Activated CD4-positive, alpha-beta memory T cell treated with anti-CD3 and anti-CD28 coated beads, Interleukin-2, amount 10 ng/mL, durations not matched to agents 7 days and 5 days (primary cell): ENCODE measurements at regions not wholly inside any gene's neighbourhood (a gene's known extent, or its start where the extent isn't known, plus 50 kb on each side); places are given as distances from the start of the nearest gene placed in this dataset.

Experiments used
- CTCF ChIA-PET: fragments of 350-600 bp; sonication (Branson Sonifier 250); formaldehyde crosslinking; loops from one replicate; lab custom pipeline; 2021; ENCODE audit warnings: antibody characterized with exemption, inconsistent platforms; lab: Charles Lee
- POLR2A ChIA-PET: fragments of 350-600 bp; sonication (Branson Sonifier 250); formaldehyde crosslinking; loops from one replicate; lab custom pipeline; 2021; ENCODE audit warnings: antibody characterized with exemption; lab: Charles Lee
- DNase-seq: peaks from one replicate; pipeline ENCODE4 v3.0.0-alpha.2; 2020
- H3K27ac Mint-ChIP-seq: one replicate; pipeline ENCODE4 v1.8.0; 2021; ENCODE audit warnings: mild to moderate bottlenecking, mixed read lengths
- H3K27me3 Mint-ChIP-seq: one replicate; pipeline ENCODE4 v1.8.0; 2021; ENCODE audit warnings: mixed read lengths
- H3K36me3 Mint-ChIP-seq: one replicate; pipeline ENCODE4 v1.8.0; 2021; ENCODE audit warnings: low read depth, mixed read lengths
- H3K4me1 Mint-ChIP-seq: one replicate; pipeline ENCODE4 v1.8.0; 2021; ENCODE audit warnings: mixed read lengths
- H3K4me3 Mint-ChIP-seq: one replicate; pipeline ENCODE4 v1.8.0; 2021; ENCODE audit warnings: mild to moderate bottlenecking, mixed read lengths
- H3K9me3 Mint-ChIP-seq: one replicate; pipeline ENCODE4 v1.8.0; 2021; ENCODE audit warnings: mixed read lengths

DNA sequence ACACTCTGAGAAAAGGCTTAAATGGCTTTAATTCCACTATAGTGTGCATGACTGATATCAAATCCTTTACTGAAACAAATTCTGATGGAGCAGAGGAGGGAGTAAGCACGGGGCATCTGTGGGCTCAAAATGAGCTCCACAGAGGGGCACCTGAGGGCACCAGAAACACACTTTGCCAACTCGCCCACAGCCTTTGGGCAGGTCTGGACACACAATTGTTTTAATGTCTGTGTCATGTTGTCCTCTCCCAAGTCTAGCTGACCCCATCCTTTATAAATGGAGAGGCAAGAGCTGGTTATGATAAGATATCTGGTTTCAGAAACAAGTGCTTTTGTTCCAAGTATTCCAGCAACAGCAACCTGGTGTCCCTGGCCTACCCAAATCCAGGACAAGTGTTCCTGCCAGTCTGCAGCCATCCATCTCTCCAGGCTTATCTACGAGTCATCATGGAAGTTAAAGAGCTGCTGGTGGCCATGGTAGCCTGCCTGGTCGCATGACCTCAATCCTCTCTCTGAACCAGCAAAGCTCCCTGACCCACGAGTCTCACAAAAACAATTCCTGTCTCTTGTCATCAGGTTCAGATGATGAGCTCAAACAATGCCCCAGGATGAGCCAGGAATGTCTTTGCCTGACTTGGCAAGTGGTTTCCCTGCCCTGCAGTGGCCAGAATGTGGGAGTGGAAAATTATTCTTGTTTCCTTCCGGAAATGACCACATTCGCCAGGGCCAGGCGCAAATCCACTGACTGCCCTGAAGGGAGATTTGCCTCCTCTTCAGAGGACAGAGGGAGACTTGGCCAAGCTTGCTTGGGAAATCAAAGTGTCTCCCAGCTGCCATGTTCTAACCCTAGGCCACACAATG, 64.4 kb upstream of the TPM1 start:
- H3K9me3 Mint-ChIP-seq = no peaks in the 10 kb centered on the region
- no peaks in the 10 kb centered on the region for H3K4me1 Mint-ChIP-seq
- H3K27ac Mint-ChIP-seq = no peak overlapping the region
- ChIA-PET CTCF (no interaction called here), POLR2A (interaction anchor here (0.6 kb wide), 1 partner anchor 12 kb away, joined by 3 read pairs; no protein-coding TSS in a partner anchor)
- DNase-seq = no peak
- H3K27me3 Mint-ChIP-seq = peaks cover 3% of the 10 kb centered on the region
- no peaks in the 10 kb centered on the region for H3K36me3 Mint-ChIP-seq
- no peak overlapping the region for H3K4me3 Mint-ChIP-seq

DNA sequence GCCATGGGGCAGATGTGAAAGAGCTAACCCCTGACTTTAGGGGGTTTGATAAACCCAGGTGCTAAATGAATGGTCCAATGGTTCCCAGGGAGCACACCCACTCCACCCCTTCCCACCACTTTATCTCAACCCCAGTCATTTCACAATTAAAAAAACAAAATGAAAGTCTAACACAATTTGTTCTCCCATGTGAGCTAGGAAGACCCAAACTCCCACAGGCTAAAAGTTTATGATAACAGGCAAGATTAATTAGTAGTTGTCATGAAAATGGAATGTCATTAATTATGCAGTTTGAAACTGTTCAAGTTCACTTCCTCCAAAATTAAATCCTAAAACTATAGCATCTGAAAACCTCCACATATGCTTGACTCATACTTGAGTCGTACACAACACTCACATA, 63.3 kb upstream of the TPM1 start:
- ChIA-PET CTCF (no interaction called here), POLR2A (interaction anchor here (0.6 kb wide), 1 partner anchor 11 kb away, joined by 3 read pairs; no protein-coding TSS in a partner anchor)
- Mint-ChIP-seq H3K4me3 (no peak overlapping the region), H3K27me3 (peaks cover 8% of the 10 kb centered on the region), H3K27ac (no peak overlapping the region), H3K9me3 (no peaks in the 10 kb centered on the region), H3K36me3 (no peaks in the 10 kb centered on the region), H3K4me1 (no peaks in the 10 kb centered on the region)
- DNase-seq = no peak

DNA sequence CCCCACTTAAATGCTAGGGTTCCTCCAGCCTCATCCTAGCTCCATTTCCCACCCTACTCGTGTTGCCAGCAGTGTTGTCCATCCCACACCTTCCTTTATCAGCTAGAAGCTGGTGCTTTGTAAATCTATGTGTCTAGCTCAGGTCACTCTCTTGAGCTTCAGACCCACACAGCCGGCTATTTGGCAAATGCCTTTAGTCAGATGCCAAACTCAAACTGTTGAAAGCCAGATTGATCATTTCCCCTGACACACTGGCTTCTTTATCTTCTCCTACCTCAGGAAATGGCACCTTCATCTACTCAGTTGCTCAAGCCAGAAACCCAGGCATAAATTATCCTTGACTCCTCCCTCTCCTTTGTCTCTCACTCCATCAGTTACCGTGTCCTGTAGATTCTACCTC, 61.5 kb upstream of the TPM1 start:
- no peak for DNase-seq
- CTCF ChIA-PET = no interaction called here
- Mint-ChIP-seq H3K9me3 (no peaks in the 10 kb centered on the region), H3K4me1 (no peaks in the 10 kb centered on the region), H3K27me3 (peaks cover 16% of the 10 kb centered on the region), H3K27ac (no peak overlapping the region), H3K4me3 (no peak overlapping the region), H3K36me3 (no peaks in the 10 kb centered on the region)
- POLR2A ChIA-PET = no interaction called here

DNA sequence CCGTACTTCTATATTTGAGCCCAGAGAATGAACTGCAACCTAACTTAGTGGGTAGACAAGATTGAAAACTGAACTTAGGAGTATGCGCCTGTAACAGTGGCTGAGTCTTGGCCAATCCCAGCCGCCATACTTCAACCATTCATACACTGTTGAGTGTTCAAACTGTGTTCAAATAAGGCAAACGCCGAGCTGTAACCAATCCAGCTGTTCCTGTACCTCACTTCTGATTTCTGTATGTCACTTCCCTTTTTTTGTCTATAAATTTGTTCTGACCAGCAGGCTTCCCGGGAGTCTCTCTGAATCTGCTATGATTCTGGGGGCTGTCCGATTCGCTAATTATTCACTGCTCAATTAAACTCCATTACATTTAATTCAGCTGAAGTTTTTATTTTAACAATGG, 58.6 kb upstream of the TPM1 start:
- peaks cover 21% of the 10 kb centered on the region for H3K27me3 Mint-ChIP-seq
- ChIA-PET POLR2A (no interaction called here), CTCF (no interaction called here)
- no peak overlapping the region for H3K27ac Mint-ChIP-seq
- H3K4me3 Mint-ChIP-seq = no peak overlapping the region
- H3K9me3 Mint-ChIP-seq = no peaks in the 10 kb centered on the region
- no peaks in the 10 kb centered on the region for H3K36me3 Mint-ChIP-seq
- no peak for DNase-seq
- H3K4me1 Mint-ChIP-seq = no peaks in the 10 kb centered on the region

- no peak overlapping the region for H3K4me3 Mint-ChIP-seq
- H3K27me3 Mint-ChIP-seq = peaks cover 27% of the 10 kb centered on the region
- no peak for DNase-seq
- CTCF ChIA-PET = no interaction called here
- H3K36me3 Mint-ChIP-seq = no peaks in the 10 kb centered on the region
- H3K27ac Mint-ChIP-seq = no peak overlapping the region
- H3K9me3 Mint-ChIP-seq = no peaks in the 10 kb centered on the region
- POLR2A ChIA-PET = no interaction called here
- H3K4me1 Mint-ChIP-seq = no peaks in the 10 kb centered on the region
Observed at GRCh38 chr15:62985768-62986167, 56.8 kb upstream of the TPM1 start.

DNA sequence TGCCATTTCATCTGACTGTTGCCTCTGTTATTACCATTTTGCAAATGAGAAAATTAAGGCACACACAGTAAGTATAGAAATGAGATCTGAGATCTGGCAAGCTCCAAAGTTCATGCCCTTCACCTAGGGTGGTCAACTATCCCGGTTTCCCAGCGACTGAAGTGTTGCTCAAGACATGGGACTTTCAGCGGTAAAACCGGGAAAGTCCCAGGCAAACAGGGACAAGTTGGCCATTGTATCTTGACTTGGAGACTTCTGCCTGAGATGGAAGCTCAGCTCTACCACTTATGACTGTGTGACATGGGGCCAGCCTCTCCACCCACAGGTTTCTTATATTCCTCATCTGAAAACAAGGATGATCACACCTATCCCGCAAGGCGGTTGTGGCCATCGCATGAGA, 55.6 kb upstream of the TPM1 start:
- no peak overlapping the region for H3K27ac Mint-ChIP-seq
- no peaks in the 10 kb centered on the region for H3K9me3 Mint-ChIP-seq
- no peak for DNase-seq
- CTCF ChIA-PET = no interaction called here
- H3K4me1 Mint-ChIP-seq = no peaks in the 10 kb centered on the region
- no peak overlapping the region for H3K4me3 Mint-ChIP-seq
- POLR2A ChIA-PET = no interaction called here
- H3K27me3 Mint-ChIP-seq = peaks cover 29% of the 10 kb centered on the region
- no peaks in the 10 kb centered on the region for H3K36me3 Mint-ChIP-seq

DNA sequence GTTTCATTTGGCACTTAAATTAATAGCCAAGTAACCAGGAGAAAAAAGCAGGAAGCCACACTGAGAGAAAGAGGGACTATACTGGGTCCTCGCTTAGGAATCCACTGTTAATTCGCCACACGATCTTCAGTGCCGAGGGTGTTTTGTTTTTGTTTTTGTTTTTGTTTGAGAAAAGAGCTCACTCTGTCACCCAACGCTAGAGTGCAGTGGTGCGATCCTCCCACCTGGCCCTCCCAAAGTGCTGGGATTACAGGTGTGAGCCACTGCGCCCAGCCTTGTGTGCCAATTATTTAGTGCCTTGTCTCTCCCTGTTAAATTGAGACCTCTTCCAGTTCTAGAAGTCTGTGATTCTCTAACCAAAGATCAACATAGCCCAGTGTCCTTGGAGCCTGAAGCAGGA, 53.8 kb upstream of the TPM1 start:
- ChIA-PET CTCF (no interaction called here), POLR2A (no interaction called here)
- no peaks in the 10 kb centered on the region for H3K36me3 Mint-ChIP-seq
- H3K27me3 Mint-ChIP-seq = peaks cover 37% of the 10 kb centered on the region
- H3K4me3 Mint-ChIP-seq = no peak overlapping the region
- no peak for DNase-seq
- no peaks in the 10 kb centered on the region for H3K4me1 Mint-ChIP-seq
- H3K9me3 Mint-ChIP-seq = no peaks in the 10 kb centered on the region
- no peak overlapping the region for H3K27ac Mint-ChIP-seq

DNA sequence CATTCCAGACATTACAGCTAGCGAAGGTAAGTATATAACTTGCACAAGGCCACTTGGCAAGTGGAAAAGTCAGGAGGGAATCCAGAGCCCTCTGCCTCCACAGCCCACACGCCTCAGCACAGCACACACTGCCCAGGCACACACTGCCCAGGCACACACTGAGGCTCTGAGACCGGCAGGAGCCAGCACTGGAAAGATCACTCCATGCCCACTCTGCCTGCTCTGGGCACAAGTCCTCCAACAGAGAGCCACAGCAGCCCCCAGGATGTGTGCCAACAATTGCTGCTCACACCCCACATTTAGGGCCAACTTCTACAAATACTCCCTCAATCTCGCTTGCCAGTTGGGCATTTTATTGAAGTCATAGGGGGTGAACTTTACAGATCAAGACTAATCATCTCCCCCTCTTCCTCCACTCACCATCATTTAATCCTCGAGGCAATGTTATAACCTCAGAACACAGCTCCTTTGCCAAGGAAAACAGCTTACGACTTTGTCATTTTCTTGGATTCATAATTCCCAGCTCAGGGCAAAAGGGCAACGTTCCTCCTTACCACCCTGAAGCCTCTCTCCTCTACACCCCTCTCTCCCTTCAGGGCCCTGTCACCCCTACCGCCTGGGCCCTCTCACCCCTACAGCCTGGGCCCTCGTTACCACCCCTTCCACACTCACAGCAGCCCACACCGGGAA, 53.0 kb upstream of the TPM1 start:
- no peak for DNase-seq
- Mint-ChIP-seq H3K9me3 (no peaks in the 10 kb centered on the region), H3K4me3 (no peak overlapping the region), H3K4me1 (no peaks in the 10 kb centered on the region), H3K36me3 (no peaks in the 10 kb centered on the region), H3K27me3 (peaks cover 34% of the 10 kb centered on the region), H3K27ac (no peak overlapping the region)
- POLR2A ChIA-PET = interaction anchor here (0.6 kb wide), 1 partner anchor 11 kb away, joined by 3 read pairs; no protein-coding TSS in a partner anchor
- CTCF ChIA-PET = no interaction called here

DNA sequence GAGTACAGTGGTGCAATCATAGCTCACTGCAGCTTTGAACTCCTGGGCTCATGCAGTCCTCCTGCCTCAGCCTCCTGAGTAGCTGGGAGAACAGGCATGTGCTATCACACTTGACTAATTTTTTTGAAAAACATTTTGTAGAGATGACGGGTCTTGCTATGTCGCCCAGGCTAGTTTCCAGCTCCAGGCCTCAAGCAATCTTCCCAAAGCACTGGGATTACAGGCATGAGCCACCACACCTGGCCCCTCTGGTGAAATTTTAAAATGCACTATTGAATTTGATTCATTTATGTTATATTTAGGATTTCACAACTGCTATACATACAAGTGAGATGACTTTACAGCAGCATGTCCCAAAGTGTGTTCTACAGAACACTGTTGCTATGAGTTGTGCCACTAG, 50.8 kb upstream of the TPM1 start:
- no peak overlapping the region for H3K4me3 Mint-ChIP-seq
- no peaks in the 10 kb centered on the region for H3K4me1 Mint-ChIP-seq
- POLR2A ChIA-PET = no interaction called here

DNA sequence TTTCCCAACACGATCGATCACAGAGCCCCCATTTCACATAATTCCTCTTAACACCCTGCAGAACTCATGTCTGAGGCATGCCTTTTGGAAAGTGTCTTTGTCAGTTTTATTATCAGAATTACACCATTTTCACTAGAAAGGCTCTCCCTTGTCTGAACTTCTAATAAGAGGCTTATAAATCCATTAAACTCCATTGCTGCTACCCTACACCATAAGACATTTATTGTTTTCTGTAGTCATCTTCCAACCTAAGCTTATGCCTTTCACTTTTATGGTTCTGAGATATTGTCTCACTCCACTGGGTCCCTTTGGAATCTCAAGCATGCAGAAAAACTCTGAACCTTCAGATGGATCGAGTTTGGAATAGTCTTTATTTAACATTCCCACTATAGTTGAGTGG, 50.2 kb upstream of the TPM1 start:
- CTCF ChIA-PET = no interaction called here
- DNase-seq = no peak
- H3K4me3 Mint-ChIP-seq = no peak overlapping the region
- H3K27ac Mint-ChIP-seq = no peak overlapping the region
- H3K36me3 Mint-ChIP-seq = no peaks in the 10 kb centered on the region
- H3K27me3 Mint-ChIP-seq = peaks cover 28% of the 10 kb centered on the region
- POLR2A ChIA-PET = no interaction called here
- no peaks in the 10 kb centered on the region for H3K4me1 Mint-ChIP-seq
- no peaks in the 10 kb centered on the region for H3K9me3 Mint-ChIP-seq

More for the DNA sequence above, 50.8 kb upstream of the TPM1 start:
- H3K27me3 Mint-ChIP-seq = peaks cover 28% of the 10 kb centered on the region
- CTCF ChIA-PET = no interaction called here
- no peak overlapping the region for H3K27ac Mint-ChIP-seq
- DNase-seq = no peak
- H3K36me3 Mint-ChIP-seq = no peaks in the 10 kb centered on the region
- no peaks in the 10 kb centered on the region for H3K9me3 Mint-ChIP-seq
